Fibroblast of gingiva (primary cell): ENCODE measurements at regions not wholly inside any gene's neighbourhood (a gene's known extent, or its start where the extent isn't known, plus 50 kb on each side); places are given as distances from the start of the nearest gene placed in this dataset.

Experiments
- DNase-seq: peaks from one replicate; pipeline ENCODE4 v3.0.0-alpha.2; 2011; ENCODE audit warnings: low read depth

DNA sequence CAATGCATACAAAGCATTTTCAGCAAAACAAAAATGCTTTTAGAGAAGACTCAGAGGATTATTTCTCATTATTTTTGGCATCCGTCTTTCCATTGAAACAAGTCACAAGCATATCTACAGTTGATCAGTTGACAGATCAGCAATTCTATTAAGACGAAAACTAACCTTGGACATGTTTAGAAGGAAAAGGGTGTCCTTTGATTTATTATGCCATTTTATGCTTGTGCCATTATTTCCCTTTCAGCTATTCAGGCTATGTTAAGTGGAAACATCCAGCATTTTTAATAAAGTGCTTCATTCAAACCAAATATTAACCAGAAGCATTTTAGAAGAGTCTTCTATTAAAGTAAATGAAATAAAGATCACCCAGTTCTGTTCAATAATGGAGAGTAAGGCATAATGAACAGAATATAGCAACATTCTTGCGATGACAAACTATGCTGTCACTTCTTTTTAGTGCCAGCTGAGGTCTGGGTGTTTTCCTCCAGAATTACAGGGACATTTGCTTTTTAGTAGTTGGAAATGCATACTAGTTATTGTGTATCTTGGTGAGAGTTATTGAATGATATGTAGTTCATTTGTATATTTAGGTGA, 481.4 kb downstream of the PLA2G4A start:
- no peak for DNase-seq

- no peak for DNase-seq
These were observed 484.4 kb downstream of the PLA2G4A start for GRCh38 chr1:187313115-187313514.

- no peak for DNase-seq
These were observed 497.8 kb downstream of the PLA2G4A start for GRCh38 chr1:187326557-187326956.

DNA sequence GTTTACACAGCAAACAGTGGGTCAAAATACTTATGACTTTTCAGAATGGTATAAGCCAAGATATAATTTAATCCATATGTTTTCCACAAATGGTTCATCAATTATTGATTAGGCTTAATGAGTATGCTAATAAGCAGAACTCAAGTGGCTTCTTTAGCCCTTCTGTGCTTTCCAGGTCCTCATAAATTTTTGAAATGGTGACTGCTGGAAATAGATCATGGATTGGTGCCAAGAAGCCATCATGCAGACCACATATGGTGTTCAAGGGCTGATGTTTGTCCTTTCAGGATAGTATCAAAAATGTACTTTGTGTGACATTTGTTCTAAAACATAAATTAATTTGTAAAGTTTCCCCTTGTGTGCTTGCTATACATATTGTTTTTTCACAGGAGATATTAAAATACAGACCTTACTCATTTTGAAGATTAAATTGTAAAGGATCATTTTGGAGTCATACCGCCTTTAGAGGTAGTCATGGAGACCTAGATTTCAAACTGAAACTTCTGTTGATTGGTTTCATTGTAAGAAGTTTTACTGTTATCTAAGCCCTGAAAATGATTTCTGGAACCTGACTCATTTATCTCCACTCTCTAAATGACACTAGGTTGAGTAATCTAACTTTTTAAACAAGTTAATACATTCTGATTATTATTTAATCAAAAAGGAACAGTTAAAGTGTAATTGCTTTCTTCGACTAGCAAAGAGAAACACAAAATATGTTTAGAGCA, 507.9 kb downstream of the PLA2G4A start:
- no peak for DNase-seq

- no peak for DNase-seq
These were observed 510.1 kb downstream of the PLA2G4A start for GRCh38 chr1:187338762-187339412.

GRCh38 chr1:187342495-187342894, 513.7 kb downstream of the PLA2G4A start:
- DNase-seq: no peak

DNA sequence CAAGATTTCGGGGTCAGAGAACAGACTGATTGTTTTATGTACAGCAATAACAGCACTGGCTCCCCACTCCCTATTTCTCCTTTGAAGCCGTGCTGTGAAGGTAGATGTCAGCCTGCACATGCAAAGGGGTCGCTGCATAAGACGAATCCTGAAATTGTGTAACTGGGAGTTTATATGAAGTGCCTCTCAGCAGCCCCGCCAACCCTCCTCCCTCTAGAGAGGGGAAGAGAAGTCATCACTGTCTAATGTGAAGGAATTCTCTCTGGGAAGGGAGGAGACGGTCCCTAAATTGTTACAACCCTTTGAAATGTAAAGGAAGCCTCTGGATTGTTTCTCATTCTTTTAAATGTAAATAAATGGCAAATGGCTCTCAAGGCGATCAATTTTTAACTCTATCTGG, 545.3 kb downstream of the PLA2G4A start:
- DNase-seq: no peak

GRCh38 chr1:187374742-187375141, 546.0 kb downstream of the PLA2G4A start:
- no peak for DNase-seq

- no peak for DNase-seq
These were observed 554.6 kb downstream of the PLA2G4A start for GRCh38 chr1:187383366-187383765.

GRCh38 chr1:187384504-187384903, 555.8 kb downstream of the PLA2G4A start:
- no peak for DNase-seq

GRCh38 chr1:187390215-187390818, 561.6 kb downstream of the PLA2G4A start:
- DNase-seq: no peak

DNA sequence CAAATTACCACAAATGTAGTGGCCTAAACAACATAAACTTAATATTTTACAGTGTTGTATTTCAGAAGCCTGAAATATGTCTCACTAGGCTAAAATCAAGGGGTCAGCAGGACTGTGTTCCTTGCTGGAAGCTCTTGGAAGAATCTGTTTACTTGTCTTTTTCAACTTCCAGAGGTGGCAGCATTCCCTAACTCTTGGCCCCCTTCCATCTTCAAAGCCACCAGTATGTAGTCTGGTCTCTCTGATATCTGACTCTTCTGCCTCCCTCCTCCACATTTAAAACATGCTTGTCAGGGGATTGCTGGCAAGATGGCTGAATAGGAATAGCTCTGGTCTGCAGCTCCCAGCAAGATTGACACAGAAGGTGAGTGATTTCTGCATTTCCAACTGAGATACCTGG, 567.5 kb downstream of the PLA2G4A start:
- DNase-seq: no peak

DNA sequence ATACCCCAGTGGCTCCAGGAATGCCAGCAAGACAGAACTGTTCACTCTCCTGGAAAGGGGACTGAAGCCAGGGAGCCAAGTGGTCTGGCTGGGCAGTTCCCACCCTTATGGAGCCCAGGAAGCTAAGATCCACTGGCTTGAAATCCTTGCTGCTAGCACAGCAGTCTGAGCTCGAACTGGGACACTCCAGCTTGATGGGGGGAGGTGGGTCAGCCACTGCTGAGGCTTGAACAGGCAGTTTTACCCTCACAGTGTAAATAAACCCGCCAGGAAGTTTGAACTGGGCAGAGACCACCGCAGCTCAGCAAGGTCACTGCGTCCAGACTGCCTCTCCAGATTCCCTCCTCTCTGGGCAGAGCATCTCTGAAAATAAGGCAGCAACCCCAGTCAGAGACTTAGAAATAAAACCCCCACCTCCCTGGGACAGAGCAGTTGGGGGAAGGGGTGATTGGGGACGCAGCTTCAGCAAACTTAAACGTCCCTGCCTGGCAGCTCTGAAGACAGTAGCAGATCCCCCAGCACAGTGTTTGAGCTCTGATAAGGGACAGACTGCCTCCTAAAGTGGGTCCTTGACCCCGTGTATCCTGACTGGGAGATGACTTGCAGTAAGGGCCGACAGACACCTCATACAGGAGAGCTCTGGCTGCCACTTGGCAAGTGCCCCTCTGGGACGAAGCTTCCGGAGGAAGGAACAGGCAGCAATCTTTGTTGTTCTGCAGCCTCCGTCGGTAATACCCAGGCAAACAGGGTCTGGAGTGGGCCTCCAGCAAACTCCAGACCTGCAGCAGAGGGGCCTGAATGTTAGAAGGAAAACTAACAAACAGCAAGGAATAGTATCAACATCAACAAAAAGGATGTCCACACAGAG, 568.4 kb downstream of the PLA2G4A start:
- DNase-seq: no peak

- no peak for DNase-seq
These were observed 579.7 kb downstream of the PLA2G4A start for GRCh38 chr1:187408212-187409004.

- no peak for DNase-seq
These were observed 580.6 kb downstream of the PLA2G4A start for GRCh38 chr1:187409341-187409740.

GRCh38 chr1:187411118-187411517, 582.4 kb downstream of the PLA2G4A start:
- DNase-seq: no peak

- DNase-seq: no peak
These were observed 584.8 kb downstream of the PLA2G4A start for GRCh38 chr1:187413405-187414169.

DNA sequence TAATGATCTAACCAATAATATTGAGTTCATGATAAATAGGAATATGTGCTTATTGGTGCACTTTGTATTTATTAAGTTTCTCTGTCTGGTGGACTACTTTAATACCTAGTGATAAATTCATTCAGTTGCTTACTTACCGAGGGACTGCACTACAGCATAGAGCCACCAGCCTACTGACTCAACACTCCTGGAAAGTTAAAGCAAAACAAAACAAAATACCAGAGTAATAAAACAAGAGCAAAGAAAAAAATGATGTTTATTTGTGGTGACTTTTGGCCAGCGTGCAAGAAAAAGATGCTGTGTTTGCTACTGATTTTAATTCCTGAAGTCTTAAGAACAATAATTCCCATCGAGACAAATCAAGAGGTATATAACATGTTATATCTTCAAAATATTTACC, 586.3 kb downstream of the PLA2G4A start:
- DNase-seq: no peak

- no peak for DNase-seq
These were observed 588.8 kb downstream of the PLA2G4A start for GRCh38 chr1:187417520-187417919.

DNA sequence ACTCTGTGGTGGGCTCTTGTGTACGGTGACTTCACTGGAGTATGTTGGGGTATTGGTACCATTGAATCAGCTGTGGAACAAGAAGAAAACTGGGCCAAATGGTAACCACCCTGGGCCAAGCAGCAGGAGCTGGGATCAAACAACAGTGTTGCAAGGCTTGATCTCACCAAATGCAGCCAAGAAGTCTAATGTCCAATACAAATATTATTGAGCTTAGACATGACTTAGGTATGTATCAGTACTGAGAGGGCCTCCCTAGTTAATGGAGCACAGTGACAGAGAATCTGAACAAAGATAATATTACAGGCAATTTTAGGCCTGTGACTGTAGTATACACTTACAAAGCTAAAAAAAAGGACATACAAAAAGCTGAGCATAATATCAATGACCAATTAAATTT, 604.8 kb downstream of the PLA2G4A start:
- DNase-seq: no peak
